NCI-H1694 treated with DMSO at 0.1 percent for 48 hours (cell line): ENCODE measurements at regions not wholly inside any gene's neighbourhood (a gene's known extent, or its start where the extent isn't known, plus 50 kb on each side); places are given as distances from the start of the nearest gene placed in this dataset.
A peak's percentile ranks its signal among the peaks of the same experiment; 100 is the strongest.
"Not testable (repeated sequence)": the region's sequence is repeated elsewhere in the genome, so short reads cannot be mapped to it uniquely, and the experiment has no call there.

Experiments
- DNase-seq: peaks from one replicate; lab custom pipeline; 2025; lab: John Stamatoyannopoulos, UW

GRCh38 chr14:99995700-99996356, 69.4 kb upstream of the EVL start:
- DNase-seq = peak; percentile 32

DNA sequence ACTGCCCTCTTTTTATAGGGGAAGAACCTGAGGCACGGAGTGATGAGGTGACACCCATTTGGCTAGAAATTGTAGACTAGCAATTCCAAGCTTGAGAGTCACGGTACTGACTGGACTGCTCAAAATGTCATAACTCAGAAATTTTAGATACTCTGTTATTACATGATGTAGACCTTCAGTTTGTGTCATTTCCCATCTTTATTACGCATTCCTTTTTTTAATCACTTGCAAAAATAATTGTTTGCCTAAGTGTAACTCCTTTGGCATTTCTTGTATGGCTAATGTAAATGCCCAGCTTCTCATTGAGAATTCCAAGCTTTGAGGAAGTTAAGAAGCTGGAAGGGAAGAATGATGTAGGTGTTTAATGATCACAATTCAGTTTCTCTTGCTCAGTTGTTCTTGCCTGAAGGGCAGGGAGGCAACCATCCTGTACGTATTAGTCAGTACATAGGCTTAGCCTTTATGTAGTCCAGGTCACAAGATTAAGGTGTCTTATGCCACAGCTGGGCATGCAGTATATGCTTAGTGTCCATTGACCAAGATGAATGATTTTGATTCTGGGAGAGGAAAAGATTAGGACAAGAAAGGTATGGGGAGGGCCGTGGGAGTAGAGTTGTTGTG, 68.2 kb upstream of the EVL start:
- DNase-seq = no peak

DNA sequence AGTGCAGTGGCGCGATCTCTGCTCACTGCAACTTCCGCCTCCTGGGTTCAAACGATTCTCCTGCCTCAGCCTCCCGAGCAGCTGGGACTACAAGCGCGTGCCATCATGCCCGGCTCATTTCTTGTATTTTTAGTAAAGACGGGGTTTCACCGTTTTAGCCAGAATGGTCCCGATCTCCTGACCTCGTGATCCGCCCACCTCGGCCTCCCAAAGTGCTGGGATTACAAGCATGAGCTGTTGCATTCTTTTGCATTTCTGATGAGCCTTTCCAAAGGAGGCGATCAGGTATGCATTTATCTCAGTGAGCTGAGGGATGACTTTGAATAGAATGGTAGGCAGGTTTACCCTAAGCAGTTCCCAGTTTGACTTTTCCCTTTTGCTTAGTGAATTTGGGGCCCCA, 64.8 kb upstream of the EVL start:
- not testable (repeated sequence) for DNase-seq

- DNase-seq = peak; percentile 22
These were observed 60.8 kb upstream of the EVL start for GRCh38 chr14:100004392-100004791.

DNA sequence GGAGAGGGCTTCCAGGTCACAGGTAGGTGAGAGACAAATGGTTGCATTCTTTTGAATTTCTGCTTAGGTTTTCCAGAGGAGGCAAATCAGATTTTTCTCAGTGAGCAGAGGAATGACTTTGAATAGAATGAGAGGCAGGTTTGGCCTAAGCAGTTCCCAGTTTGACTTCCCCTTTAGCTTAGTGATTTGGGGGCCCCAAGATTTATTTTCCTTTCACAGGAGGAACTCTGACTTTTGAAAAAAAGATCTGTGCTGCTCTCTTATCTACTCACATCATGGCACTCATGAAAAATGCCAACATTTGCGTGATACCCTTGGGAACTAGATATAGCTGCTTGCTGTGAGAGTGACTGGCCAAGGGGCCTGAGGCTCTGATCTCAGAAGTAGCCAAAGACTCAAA, 58.0 kb upstream of the EVL start:
- DNase-seq = no peak

DNA sequence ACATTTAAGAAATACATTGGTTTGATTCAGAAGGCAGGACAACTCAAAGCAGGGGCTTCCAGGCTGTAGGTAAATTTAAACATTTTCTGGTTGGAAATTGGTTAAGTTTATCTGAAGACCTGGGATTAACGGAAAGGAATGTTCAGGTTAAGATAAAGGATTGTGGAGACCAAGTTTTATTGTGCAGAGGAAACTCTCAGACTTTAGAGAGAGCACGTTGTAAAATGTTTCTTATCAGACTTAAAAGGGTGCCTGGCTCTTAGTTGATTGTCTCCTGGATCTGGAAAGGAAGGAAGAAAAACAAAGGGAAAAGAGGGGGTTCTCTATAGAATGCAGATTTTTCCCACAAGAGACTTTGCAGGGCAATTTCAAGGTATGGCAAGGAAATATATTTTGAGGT, 55.4 kb upstream of the EVL start:
- DNase-seq = not testable (repeated sequence)

DNA sequence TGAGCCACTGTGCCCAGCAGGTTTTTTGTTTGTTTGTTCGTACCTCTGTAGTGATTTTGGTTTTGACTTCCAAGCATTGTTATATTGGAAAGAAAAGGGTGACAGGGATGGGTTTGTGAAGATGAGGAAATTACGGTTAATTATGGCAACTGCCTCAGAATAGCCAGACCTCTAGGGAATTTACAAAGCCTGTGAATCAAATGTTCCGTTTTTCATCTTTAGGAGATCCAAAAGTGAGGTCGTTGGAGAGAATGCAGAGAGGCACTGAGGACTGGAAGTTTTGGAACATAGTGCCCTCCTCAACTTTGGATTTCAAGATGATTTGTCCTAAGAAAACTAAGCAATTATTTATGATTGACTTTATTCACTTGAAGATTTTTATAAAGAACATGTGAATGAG, 54.5 kb upstream of the EVL start:
- DNase-seq = no peak

DNA sequence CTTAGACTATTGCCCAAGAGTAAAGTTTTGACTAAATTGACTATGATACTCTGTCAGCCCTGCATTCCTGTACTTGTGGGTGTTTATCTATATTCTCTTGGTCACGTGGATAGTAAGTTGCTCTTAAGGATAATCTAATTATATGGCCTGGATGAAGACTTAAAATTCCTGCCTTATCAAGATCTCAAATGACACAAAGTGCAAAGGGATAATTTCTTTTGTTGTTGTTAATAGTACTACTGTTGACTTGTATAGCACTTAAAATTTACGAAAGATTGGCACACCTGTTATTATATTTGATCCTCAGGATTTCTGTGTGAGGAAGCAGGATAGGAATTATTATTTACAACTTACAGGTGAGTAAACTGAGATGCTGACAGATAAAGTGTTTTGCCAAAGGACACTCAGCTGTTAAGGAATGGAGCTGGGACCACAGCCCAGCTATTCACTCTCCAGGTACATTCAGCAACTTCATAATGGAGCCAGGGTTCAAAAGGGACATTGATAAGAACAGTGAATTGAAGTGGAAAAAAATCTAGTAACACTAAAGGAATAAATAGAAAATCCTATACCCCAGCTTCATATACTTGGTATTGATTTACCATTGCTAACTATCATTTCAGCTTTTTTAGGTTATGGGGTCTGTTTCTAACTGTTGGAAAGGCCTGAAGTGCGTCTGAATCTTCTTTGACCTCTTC, 53.4 kb upstream of the EVL start:
- DNase-seq = no peak

GRCh38 chr14:100012478-100013327, 52.5 kb upstream of the EVL start:
- no peak for DNase-seq

GRCh38 chr14:100015251-100015655, 50.0 kb upstream of the EVL start:
- no peak for DNase-seq
